ENCODE measurements at regions not wholly inside any gene's neighbourhood (a gene's known extent, or its start where the extent isn't known, plus 50 kb on each side); places are given as distances from the start of the nearest gene placed in this dataset.

GRCh38 chr10:118915161-118915560 is 114.4 kb upstream of the NANOS1 start:
- no peaks in the 10 kb centered on the region for H3K27me3 ChIP-seq
- H3K9me3 ChIP-seq, result no peaks in the 10 kb centered on the region
- peaks cover 5% of the 10 kb centered on the region; the same call in 1 of the 2 replicates for H3K4me1 ChIP-seq
- no peaks in the 10 kb centered on the region for H3K36me3 ChIP-seq
- H3K4me3 ChIP-seq (ENCODE audit: low read depth, low read length), result no peak overlapping the region
- TF ChIP-seq, protein P1, sequence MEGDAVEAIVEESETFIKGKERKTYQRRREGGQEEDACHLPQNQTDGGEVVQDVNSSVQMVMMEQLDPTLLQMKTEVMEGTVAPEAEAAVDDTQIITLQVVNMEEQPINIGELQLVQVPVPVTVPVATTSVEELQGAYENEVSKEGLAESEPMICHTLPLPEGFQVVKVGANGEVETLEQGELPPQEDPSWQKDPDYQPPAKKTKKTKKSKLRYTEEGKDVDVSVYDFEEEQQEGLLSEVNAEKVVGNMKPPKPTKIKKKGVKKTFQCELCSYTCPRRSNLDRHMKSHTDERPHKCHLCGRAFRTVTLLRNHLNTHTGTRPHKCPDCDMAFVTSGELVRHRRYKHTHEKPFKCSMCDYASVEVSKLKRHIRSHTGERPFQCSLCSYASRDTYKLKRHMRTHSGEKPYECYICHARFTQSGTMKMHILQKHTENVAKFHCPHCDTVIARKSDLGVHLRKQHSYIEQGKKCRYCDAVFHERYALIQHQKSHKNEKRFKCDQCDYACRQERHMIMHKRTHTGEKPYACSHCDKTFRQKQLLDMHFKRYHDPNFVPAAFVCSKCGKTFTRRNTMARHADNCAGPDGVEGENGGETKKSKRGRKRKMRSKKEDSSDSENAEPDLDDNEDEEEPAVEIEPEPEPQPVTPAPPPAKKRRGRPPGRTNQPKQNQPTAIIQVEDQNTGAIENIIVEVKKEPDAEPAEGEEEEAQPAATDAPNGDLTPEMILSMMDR (IDR thresholded peaks at IDR 0.05; ENCODE audit: low read depth, low read length), result no peak
- no peak for DNase-seq

- no peaks in the 10 kb centered on the region for H3K9me3 ChIP-seq
- no peak overlapping the region for H3K4me3 ChIP-seq (ENCODE audit: low read depth, low read length)
- no peak for DNase-seq
- no peaks in the 10 kb centered on the region for H3K36me3 ChIP-seq
- H3K27me3 ChIP-seq, result no peaks in the 10 kb centered on the region
- H3K4me1 ChIP-seq, result peaks cover 5% of the 10 kb centered on the region; the same call in 1 of the 2 replicates
- TF ChIP-seq, protein P1 (IDR thresholded peaks at IDR 0.05; ENCODE audit: low read depth, low read length), result no peak
Observed at GRCh38 chr10:118916777-118917176, 112.7 kb upstream of the NANOS1 start.

GRCh38 chr10:118917701-118918100 is 111.8 kb upstream of the NANOS1 start:
- Histone ChIP-seq H3K9me3 (no peaks in the 10 kb centered on the region), H3K4me1 (peaks cover 5% of the 10 kb centered on the region; the same call in 1 of the 2 replicates), H3K36me3 (no peaks in the 10 kb centered on the region), H3K27me3 (no peaks in the 10 kb centered on the region), H3K4me3 (ENCODE audit: low read depth, low read length) (no peak overlapping the region)
- DNase-seq, result no peak
- TF ChIP-seq, protein P1 (IDR thresholded peaks at IDR 0.05; ENCODE audit: low read depth, low read length), result no peak

- no peak overlapping the region for H3K4me3 ChIP-seq (ENCODE audit: low read depth, low read length)
- no peaks in the 10 kb centered on the region for H3K9me3 ChIP-seq
- H3K27me3 ChIP-seq, result no peaks in the 10 kb centered on the region
- no peaks in the 10 kb centered on the region for H3K36me3 ChIP-seq
- H3K4me1 ChIP-seq, result peaks cover 5% of the 10 kb centered on the region; the same call in 1 of the 2 replicates
- TF ChIP-seq, protein P1 (IDR thresholded peaks at IDR 0.05; ENCODE audit: low read depth, low read length), result no peak
- DNase-seq, result no peak
Observed at GRCh38 chr10:118918116-118918515, 111.4 kb upstream of the NANOS1 start.

GRCh38 chr10:118918587-118918986 is 110.9 kb upstream of the NANOS1 start:
- no peaks in the 10 kb centered on the region for H3K36me3 ChIP-seq
- no peak for DNase-seq
- H3K4me3 ChIP-seq (ENCODE audit: low read depth, low read length), result no peak overlapping the region
- H3K27me3 ChIP-seq, result no peaks in the 10 kb centered on the region
- H3K9me3 ChIP-seq, result no peaks in the 10 kb centered on the region
- TF ChIP-seq, protein P1 (IDR thresholded peaks at IDR 0.05; ENCODE audit: low read depth, low read length), result no peak
- peaks cover 5% of the 10 kb centered on the region; the same call in 1 of the 2 replicates for H3K4me1 ChIP-seq

DNA sequence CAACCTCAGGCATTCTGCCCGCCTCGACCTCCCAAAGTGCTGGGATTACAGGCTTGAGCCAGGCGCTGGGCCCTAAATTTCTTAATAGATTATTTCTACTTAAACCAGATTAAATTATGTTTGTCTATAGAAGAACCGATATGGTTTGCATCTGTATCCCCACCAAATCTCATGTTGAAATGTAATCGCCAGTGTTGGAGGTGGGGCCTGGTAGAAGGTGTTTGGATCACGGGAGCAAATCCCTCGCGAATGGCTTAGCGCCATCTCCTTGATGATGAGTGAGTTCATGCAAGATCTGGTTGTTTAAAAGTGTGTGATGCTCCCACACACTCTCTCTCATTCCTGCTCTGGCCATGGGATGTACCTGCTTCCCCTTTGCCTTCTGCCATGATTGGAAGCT is 109.3 kb upstream of the NANOS1 start:
- no peaks in the 10 kb centered on the region for H3K36me3 ChIP-seq
- H3K4me1 ChIP-seq, result no peaks in the 10 kb centered on the region
- no peak overlapping the region for H3K4me3 ChIP-seq (ENCODE audit: low read depth, low read length)
- H3K9me3 ChIP-seq, result no peaks in the 10 kb centered on the region
- no peak for DNase-seq
- TF ChIP-seq, protein P1 (IDR thresholded peaks at IDR 0.05; ENCODE audit: low read depth, low read length), result no peak
- no peaks in the 10 kb centered on the region for H3K27me3 ChIP-seq

Measured in BE2C (cell line).